ENCODE measurements at regions not wholly inside any gene's neighbourhood (a gene's known extent, or its start where the extent isn't known, plus 50 kb on each side); places are given as distances from the start of the nearest gene placed in this dataset.
"Not testable (repeated sequence)": the region's sequence is repeated elsewhere in the genome, so short reads cannot be mapped to it uniquely, and the experiment has no call there.

- DNase-seq (ENCODE audit: low read depth), result no peak
These were observed 56.7 kb downstream of the CCDC74A start for GRCh38 chr2:131584380-131584779.

- no peak for DNase-seq (ENCODE audit: low read depth)
These were observed 57.3 kb downstream of the CCDC74A start for GRCh38 chr2:131584940-131585339.

GRCh38 chr2:131588152-131588873, 60.6 kb downstream of the CCDC74A start:
- no peak for DNase-seq (ENCODE audit: low read depth)

- DNase-seq (ENCODE audit: low read depth), result not testable (repeated sequence)
These were observed 61.4 kb downstream of the CCDC74A start for GRCh38 chr2:131589126-131589525.

GRCh38 chr2:131590366-131590765, 62.7 kb downstream of the CCDC74A start:
- no peak for DNase-seq (ENCODE audit: low read depth)

- no peak for DNase-seq (ENCODE audit: low read depth)
These were observed 63.2 kb downstream of the CCDC74A start for GRCh38 chr2:131590896-131591295.

GRCh38 chr2:131596561-131596960, 68.9 kb downstream of the CCDC74A start:
- DNase-seq (ENCODE audit: low read depth), result not testable (repeated sequence)

- not testable (repeated sequence) for DNase-seq (ENCODE audit: low read depth)
These were observed 74.8 kb downstream of the CCDC74A start for GRCh38 chr2:131602444-131602843.

GRCh38 chr2:131604652-131605051, 77.0 kb downstream of the CCDC74A start:
- DNase-seq (ENCODE audit: low read depth), result not testable (repeated sequence)

GRCh38 chr2:131606366-131606765, 78.7 kb downstream of the CCDC74A start:
- DNase-seq (ENCODE audit: low read depth), result not testable (repeated sequence)

GRCh38 chr2:131607056-131607455, 79.4 kb downstream of the CCDC74A start:
- not testable (repeated sequence) for DNase-seq (ENCODE audit: low read depth)

GRCh38 chr2:131614539-131614938, 86.9 kb downstream of the CCDC74A start:
- DNase-seq (ENCODE audit: low read depth), result not testable (repeated sequence)

GRCh38 chr2:131618320-131618719, 90.6 kb downstream of the CCDC74A start:
- DNase-seq (ENCODE audit: low read depth), result not testable (repeated sequence)

- not testable (repeated sequence) for DNase-seq (ENCODE audit: low read depth)
These were observed 95.2 kb downstream of the CCDC74A start for GRCh38 chr2:131622874-131623273.

GRCh38 chr2:131626011-131626410, 98.3 kb downstream of the CCDC74A start:
- DNase-seq (ENCODE audit: low read depth), result not testable (repeated sequence)

GRCh38 chr2:131626565-131626964, 98.9 kb downstream of the CCDC74A start:
- not testable (repeated sequence) for DNase-seq (ENCODE audit: low read depth)

- not testable (repeated sequence) for DNase-seq (ENCODE audit: low read depth)
These were observed 100.1 kb downstream of the CCDC74A start for GRCh38 chr2:131627777-131628176.

- DNase-seq (ENCODE audit: low read depth), result not testable (repeated sequence)
These were observed 104.0 kb downstream of the CCDC74A start for GRCh38 chr2:131631648-131632047.

GRCh38 chr2:131633405-131633804, 105.7 kb downstream of the CCDC74A start:
- not testable (repeated sequence) for DNase-seq (ENCODE audit: low read depth)

- not testable (repeated sequence) for DNase-seq (ENCODE audit: low read depth)
These were observed 106.4 kb downstream of the CCDC74A start for GRCh38 chr2:131633827-131634695.

GRCh38 chr2:131635611-131636010, 107.9 kb downstream of the CCDC74A start:
- no peak for DNase-seq (ENCODE audit: low read depth)

GRCh38 chr2:131636704-131637308, 109.1 kb downstream of the CCDC74A start:
- not testable (repeated sequence) for DNase-seq (ENCODE audit: low read depth)

Data from activated T-helper 1 cell treated with Interleukin-2 at 50 U/mL for 16 hours (primary cell).